ENCODE measurements at regions not wholly inside any gene's neighbourhood (a gene's known extent, or its start where the extent isn't known, plus 50 kb on each side); places are given as distances from the start of the nearest gene placed in this dataset.

- TF ChIP-seq POLR2A (IDR thresholded peaks at IDR 0.05) (no peak), POLR2AphosphoS5 (IDR thresholded peaks at IDR 0.05) (no peak)
Measured at GRCh38 chr12:41959271-41959670, 185.4 kb downstream of the GXYLT1 start.
